ENCODE measurements at regions not wholly inside any gene's neighbourhood (a gene's known extent, or its start where the extent isn't known, plus 50 kb on each side); places are given as distances from the start of the nearest gene placed in this dataset.

DNA sequence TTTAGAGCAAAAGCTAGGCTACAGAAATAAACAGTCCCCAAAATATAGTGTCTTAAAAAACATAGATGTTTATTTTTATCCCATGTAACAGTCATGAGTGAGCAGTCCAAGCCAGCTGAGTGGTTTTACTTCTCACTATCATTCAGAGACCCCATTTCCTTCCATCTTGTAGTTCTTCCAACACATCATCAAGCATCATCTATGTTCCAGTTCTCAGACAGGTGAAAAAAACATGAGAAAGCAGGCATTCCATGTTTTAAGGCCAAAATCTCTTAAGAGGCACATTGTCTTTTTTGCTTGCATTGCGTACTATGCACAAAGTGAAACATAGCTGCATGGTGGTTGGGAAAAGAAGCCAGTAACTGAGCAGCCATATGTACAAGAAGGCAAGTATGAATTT is 128.6 kb downstream of the ATOH1 start:
- no peak for TF ChIP-seq POLR2A (IDR thresholded peaks at IDR 0.05)
- TF ChIP-seq EP300 (IDR thresholded peaks at IDR 0.05) = no peak
- no peak for TF ChIP-seq POLR2AphosphoS5 (IDR thresholded peaks at IDR 0.05)
- TF ChIP-seq CTCF (IDR thresholded peaks at IDR 0.05) = no peak
- DNase-seq (ENCODE audit: low spot score in 2 of 2) = no peak
- no peak overlapping the region for H3K27ac ChIP-seq
- 97% methylated on average over 1 of the region's 1 CpG for WGBS
- no peaks in the 10 kb centered on the region for H3K4me1 ChIP-seq
- H3K27me3 ChIP-seq = no peaks in the 10 kb centered on the region
- no peaks in the 10 kb centered on the region for H3K9me3 ChIP-seq
- no peak overlapping the region for H3K4me3 ChIP-seq
- no peaks in the 10 kb centered on the region for H3K36me3 ChIP-seq

DNA sequence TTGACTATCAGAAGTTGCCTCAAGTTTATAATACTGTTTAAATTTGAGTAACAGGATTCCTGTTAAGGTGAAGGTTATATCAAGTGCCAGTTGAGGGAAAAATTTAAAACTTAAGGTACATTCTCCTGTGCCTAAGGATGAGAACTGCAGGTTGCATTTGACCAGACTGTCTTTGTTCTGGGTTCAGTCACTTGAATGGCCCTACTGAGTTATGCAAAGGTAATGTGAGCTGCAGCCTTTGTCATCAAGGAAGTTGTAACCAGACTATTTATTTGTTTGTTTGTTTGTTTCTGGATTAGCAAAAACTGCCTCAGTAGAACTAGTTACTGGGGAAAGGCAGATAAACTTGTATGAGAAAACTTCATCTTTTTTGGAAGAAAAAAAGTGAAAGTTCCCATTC is 131.9 kb downstream of the ATOH1 start:
- H3K36me3 ChIP-seq = no peaks in the 10 kb centered on the region
- no peaks in the 10 kb centered on the region for H3K9me3 ChIP-seq
- no peak for DNase-seq (ENCODE audit: low spot score in 2 of 2)
- no peak overlapping the region for H3K4me3 ChIP-seq
- TF ChIP-seq EP300 (IDR thresholded peaks at IDR 0.05) (no peak), POLR2A (IDR thresholded peaks at IDR 0.05) (no peak), POLR2AphosphoS5 (IDR thresholded peaks at IDR 0.05) (no peak)
- no peaks in the 10 kb centered on the region for H3K4me1 ChIP-seq
- no peak overlapping the region for H3K27ac ChIP-seq
- no peaks in the 10 kb centered on the region for H3K27me3 ChIP-seq

GRCh38 chr4:93960916-93961315 is 132.4 kb downstream of the ATOH1 start:
- TF ChIP-seq EP300 (IDR thresholded peaks at IDR 0.05) = no peak
- H3K4me3 ChIP-seq = no peak overlapping the region
- no peaks in the 10 kb centered on the region for H3K27me3 ChIP-seq
- no peaks in the 10 kb centered on the region for H3K4me1 ChIP-seq
- H3K27ac ChIP-seq = no peak overlapping the region
- WGBS = 91% methylated on average over 3 of the region's 3 CpGs
- H3K9me3 ChIP-seq = no peaks in the 10 kb centered on the region
- no peaks in the 10 kb centered on the region for H3K36me3 ChIP-seq
- DNase-seq (ENCODE audit: low spot score in 2 of 2) = no peak

DNA sequence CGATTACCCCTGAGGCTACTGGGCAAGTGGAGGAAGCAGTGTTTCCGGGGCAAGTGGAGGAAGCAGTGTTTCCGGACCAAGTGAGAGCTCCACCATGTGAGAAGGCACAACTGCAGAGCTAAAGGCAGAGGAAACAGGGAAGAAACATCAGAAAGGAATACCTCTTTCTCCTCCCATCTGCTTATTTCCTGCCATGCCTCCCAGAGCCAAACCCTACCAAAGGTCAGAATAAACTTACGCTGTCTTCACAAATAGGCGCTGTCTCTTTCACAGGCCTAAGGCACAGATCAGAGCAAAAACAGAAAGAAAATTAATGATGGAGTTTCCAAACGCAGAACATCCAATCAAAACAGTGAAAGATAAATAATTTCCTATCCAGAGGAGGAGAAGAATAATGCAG is 153.0 kb downstream of the ATOH1 start:
- TF ChIP-seq POLR2A (IDR thresholded peaks at IDR 0.05) (no peak), CTCF (IDR thresholded peaks at IDR 0.05) (no peak), POLR2AphosphoS5 (IDR thresholded peaks at IDR 0.05) (no peak), EP300 (IDR thresholded peaks at IDR 0.05) (no peak)
- Histone ChIP-seq H3K4me3 (no peak overlapping the region), H3K4me1 (no peaks in the 10 kb centered on the region), H3K27ac (no peak overlapping the region), H3K36me3 (no peaks in the 10 kb centered on the region), H3K27me3 (no peaks in the 10 kb centered on the region), H3K9me3 (peaks cover 11% of the 10 kb centered on the region)
- WGBS = 51% methylated on average over 6 of the region's 6 CpGs
- DNase-seq (ENCODE audit: low spot score in 2 of 2) = no peak

GRCh38 chr4:93982255-93982654 is 153.7 kb downstream of the ATOH1 start:
- DNase-seq (ENCODE audit: low spot score in 2 of 2) = no peak
- Histone ChIP-seq H3K4me1 (no peaks in the 10 kb centered on the region), H3K27ac (no peak overlapping the region), H3K9me3 (peaks cover 10% of the 10 kb centered on the region), H3K36me3 (no peaks in the 10 kb centered on the region), H3K27me3 (no peaks in the 10 kb centered on the region), H3K4me3 (no peak overlapping the region)
- TF ChIP-seq POLR2A (IDR thresholded peaks at IDR 0.05) = no peak
- TF ChIP-seq EP300 (IDR thresholded peaks at IDR 0.05) = no peak
- no peak for TF ChIP-seq POLR2AphosphoS5 (IDR thresholded peaks at IDR 0.05)
- no peak for TF ChIP-seq CTCF (IDR thresholded peaks at IDR 0.05)
- 67% methylated on average over 1 of the region's 1 CpG for WGBS

GRCh38 chr4:93983140-93983539 is 154.6 kb downstream of the ATOH1 start:
- Histone ChIP-seq H3K4me3 (no peak overlapping the region), H3K27ac (no peak overlapping the region), H3K27me3 (no peaks in the 10 kb centered on the region), H3K9me3 (peaks cover under 1% of the 10 kb centered on the region), H3K4me1 (no peaks in the 10 kb centered on the region), H3K36me3 (no peaks in the 10 kb centered on the region)
- no peak for DNase-seq (ENCODE audit: low spot score in 2 of 2)
- TF ChIP-seq CTCF (IDR thresholded peaks at IDR 0.05) = no peak
- TF ChIP-seq EP300 (IDR thresholded peaks at IDR 0.05) = no peak
- no peak for TF ChIP-seq POLR2A (IDR thresholded peaks at IDR 0.05)
- no peak for TF ChIP-seq POLR2AphosphoS5 (IDR thresholded peaks at IDR 0.05)
- 84% methylated on average over 3 of the region's 3 CpGs for WGBS

Measured in suprapubic skin (tissue), 4 donors.